ENCODE measurements at regions not wholly inside any gene's neighbourhood (a gene's known extent, or its start where the extent isn't known, plus 50 kb on each side); places are given as distances from the start of the nearest gene placed in this dataset.
"Not testable (repeated sequence)": the region's sequence is repeated elsewhere in the genome, so short reads cannot be mapped to it uniquely, and the experiment has no call there.

DNA sequence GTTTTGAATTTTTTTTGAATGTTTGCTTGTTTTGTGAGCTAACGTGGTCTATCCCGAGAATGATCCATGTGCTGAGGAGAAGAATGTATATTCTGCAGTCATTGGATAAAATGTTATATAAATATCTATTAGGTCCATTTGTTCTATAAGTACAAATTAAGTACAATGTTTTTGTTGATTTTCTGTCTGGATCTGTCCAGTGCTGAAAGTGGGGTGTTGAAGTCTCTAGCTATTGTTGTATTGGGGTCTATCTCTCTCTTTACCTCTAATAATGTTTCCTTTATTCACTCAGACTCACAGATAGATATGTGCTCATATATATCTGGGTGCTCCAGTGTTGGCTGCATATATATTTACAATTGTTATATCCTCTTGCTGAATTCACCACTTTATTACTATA is 144.8 kb upstream of the SETMAR start:
- no peak for DNase-seq

DNA sequence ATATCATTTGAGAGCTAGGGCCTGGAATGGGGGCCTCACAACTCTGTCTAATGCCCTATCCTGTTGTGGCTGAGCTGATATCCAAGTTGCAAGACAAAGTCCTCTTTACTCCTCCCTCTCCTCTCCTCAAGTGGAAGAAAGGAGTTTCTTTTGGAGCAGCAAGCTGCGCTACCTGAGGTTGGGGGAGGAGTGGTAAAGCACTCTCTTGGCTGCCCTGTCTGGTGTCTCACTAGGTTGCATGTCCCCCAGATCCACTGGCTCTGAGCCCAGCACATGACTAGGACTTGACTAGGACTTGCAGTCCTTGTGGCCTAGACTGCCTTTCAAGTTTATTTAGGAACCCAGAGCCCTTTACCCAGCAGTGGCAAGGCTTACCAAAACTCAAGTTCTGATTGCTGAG is 141.1 kb upstream of the SETMAR start:
- DNase-seq: peak; percentile 2

DNA sequence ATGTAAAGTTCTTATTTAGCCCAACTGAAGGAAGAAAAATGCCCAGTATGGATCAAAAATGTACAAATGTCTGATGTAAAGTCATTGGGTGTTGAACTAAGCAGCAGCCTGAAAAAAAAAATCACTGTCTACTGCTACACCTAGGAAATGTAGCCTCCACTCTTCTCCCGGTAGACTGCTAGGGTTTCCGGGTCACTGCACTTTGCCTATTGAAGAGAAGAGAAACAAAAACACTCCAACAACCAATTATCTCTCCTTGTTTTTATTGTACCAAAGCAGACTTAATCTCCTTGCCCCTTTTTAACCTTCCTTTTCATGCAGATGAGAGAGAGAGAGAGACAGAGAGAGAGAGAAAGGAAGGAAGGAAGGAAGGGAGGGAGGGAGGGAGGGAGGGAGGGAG is 140.2 kb upstream of the SETMAR start:
- peak; percentile 30 for DNase-seq

DNA sequence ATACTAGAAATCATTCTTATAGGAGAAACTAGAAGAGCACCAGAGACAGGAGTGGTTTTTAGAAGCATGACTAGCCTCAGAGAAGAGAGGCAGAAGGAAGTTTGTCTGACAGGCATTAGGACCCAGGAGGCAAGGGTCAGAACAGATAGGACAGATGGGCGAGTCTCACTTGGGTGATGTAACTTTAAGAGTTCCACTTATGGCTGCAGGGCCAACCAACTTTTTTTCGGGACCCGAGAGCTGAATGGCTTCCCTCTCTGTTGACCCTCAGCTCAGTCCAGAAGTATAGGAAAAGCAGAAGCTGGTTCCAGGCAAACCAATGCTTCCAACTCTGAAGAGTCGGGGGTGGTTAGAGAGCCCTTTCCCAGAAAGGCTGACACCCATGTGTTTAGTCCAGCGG is 136.6 kb upstream of the SETMAR start:
- DNase-seq: no peak

DNA sequence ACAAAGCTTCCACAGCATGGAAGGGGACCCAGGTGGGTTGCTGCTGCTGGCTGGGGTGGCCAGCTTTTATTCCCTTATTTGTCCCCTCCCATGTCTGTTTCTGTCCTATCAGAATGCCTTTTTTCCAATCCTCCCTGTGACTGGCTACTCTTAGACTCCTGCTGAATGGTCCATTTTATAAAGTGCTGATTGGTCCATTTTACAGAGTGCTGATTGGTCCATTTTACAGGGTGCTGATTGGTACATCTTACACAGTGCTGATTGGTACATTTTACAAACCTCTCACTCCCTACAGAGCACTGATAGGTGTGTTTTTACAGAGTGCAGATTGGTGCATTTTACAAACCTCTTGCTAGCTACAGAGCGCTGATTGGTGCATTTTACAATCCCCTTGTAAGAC is 135.9 kb upstream of the SETMAR start:
- not testable (repeated sequence) for DNase-seq

DNA sequence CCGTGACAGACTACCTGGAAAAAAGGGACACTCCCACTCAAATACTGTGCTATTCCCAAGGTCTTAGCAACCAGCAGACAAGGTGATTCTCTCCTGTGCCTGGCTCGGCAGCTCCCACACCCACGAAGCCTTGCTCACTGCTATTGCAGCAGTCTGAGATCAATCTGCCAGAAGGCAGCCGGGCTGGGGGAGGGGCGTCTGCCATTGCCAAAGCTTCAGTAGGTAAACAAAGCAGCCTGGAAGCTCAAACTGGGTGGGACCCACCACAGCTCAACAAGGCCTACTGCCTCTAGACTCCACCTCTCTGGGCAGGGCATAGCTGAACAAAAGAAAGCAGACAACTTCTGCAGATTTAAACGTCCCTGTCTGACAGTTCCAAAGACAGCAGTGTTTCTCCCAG is 128.4 kb upstream of the SETMAR start:
- no peak for DNase-seq

DNA sequence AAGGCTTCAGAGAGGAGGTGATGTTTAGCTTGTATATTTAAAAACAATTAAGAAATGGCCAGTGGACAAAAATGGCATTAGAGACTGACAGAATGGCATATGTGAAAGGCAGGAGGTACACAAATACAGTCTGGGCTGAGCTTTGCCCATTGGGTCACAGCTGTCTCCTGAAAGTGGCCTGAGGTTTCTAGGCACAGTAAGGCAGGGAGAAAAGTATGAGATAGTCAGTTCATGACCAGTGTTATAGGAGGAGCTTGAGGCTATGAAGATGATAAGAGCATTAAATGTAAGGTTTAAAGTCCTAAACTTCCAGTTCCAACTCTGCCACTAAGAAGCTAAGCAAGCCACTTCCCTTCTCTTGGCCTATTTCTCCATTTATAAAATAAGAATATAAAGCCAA is 111.2 kb upstream of the SETMAR start:
- DNase-seq: no peak

DNA sequence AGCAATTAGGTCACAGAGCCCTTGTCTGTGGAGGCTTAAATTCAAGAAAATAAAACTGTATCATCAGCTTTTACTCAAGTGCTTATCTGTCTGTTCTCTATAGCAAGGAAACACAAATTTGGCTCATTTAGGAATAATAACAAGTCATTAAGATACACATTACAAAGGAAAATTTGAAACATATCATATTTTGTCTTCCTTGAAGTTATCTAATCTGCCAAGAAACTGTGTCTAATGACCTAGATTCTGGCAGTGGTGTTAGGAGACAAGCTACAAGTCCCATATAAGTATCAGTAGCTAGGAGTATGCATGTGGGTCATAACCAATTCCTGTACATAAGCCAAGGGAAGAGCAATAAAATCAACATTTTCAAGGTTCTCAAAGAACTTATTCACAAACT is 108.2 kb upstream of the SETMAR start:
- no peak for DNase-seq

DNA sequence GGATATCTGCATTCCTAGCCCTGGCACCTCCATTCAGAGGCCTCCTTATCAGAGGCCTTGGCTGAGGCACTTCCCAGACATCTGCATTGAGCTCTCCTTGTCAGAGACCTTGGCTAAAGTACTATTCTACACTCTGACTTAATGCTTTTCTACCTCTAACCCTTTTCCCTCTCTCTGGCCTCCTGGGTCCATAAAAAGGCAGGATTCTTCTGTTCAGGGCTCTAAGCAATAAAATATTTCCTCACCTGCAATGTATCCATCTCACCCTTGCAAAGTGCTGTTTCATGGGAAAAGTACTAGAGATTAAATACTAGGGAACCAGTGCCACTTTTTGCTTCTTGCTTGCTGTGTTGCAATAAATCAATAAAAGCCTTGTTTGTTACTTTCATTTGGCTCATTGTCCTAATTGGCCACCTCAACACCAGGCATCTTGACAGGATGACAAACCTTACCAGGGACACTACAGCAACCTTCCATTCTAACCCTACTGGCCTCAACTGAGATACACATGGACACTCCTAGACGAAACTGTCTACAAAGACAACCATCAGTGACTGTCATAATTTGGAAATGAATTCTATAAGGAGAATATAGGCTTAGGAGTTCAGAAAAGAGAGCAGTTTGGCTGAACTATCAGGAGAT is 106.5 kb upstream of the SETMAR start:
- DNase-seq: no peak

DNA sequence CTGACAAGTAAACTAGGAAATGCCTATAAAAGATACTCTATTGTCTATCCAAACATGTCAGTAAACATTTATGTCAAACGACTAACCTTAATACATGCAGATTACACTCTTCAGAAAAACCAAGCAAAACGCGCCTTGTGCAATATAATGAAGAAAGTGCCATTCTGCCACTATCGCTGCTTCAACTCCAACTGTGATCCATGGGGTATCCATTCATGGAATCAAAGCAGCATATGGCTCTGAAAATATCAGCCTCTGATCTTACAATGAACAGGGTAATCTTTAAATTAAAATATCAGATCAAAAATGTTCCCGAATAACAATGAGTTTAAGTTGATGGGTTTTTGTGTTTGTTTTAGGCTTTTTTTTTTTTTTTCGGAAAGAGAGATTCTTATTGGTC is 105.5 kb upstream of the SETMAR start:
- no peak for DNase-seq

DNA sequence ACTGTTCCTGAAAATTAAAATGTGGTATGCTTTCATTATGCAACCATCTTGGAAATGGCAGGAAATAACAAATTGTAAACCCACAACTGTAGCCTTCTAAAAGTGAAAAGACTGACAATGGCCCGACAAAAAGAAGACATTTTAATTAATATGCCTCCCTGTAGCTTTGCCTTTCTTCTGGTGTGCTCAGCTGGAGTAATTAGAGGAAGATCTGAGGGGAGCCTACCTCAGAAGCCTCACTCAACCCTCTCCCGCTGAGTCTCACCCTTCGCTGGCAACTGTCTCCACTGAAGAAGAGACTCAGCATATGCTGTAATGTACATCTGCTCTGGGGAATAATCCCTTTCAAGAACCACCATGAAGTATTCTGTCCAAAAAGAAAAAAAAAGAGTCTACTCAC is 104.7 kb upstream of the SETMAR start:
- peak; percentile 67 for DNase-seq

DNA sequence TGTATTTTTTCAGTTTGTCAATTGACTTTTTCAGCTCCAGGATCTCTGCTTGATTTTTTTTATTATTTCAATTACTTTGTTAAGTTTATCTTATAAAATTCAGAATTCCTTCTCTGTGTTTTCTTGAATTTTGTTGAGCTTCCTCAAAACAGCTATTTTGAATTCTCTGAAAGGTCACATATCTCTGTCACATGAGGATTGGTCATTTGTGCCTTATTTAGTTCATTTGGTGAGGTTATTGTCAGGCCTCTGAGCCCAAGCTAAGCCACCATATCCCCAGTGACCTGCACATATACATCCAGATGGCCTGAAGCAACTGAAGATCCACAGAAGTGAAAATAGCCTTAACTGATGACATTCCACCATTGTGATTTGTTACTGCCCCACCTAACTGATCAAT is 98.4 kb upstream of the SETMAR start:
- DNase-seq: not testable (repeated sequence)

DNA sequence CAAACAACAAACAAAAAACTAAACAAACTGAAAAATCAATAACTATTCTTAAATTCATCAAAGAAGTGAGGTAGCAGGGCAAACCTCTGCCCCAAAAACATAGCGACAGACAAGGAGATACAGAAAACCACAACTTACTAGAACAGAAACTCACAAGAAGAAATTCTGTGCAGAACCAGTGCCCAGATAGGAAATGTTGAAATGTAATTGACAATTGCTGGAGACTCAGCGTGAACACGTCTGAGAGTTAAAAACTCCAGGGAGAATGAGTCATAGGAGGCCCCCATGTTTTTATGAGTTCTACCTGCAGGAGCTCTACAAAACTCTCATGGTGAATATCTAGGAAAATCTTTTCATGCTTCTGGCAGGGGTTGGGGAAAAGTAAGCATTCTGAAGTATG is 95.5 kb upstream of the SETMAR start:
- no peak for DNase-seq

DNA sequence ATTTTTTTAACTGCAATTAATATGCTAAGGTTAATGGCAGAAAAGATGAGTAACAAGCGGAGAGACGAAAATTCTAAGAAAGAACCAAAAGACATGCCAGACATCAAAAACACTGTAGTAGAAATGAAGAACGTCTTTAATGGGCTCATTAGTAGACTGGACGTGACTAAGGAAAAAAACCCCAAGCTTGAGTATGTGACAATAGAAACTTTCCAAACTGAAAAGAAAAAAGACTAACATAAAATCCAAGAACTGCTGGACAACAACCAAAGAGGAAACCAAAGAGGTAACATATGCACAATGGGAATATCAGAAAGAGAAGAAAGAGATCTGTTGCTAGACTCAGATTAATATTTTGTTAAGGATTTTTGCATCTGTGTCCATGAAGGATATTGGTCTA is 94.6 kb upstream of the SETMAR start:
- DNase-seq: no peak

DNA sequence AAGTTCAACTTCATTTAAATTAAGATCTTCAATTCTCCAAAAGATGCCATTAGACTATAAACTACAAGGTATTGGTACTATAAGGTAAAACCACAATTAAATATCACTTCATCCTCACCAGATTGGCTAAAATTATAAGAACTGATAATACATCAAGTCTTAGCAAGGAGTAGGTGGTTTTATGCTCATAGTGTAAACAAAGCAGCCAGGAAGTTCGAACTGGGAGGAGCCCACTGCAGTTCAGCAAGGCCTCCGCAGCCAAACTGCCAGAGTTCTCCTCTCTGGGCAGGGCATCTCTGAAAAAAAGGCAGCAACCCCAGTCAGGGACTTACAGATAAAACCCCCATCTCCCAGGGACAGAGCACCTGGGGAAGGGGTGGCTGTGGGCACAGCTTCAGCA is 91.6 kb upstream of the SETMAR start:
- no peak for DNase-seq

DNA sequence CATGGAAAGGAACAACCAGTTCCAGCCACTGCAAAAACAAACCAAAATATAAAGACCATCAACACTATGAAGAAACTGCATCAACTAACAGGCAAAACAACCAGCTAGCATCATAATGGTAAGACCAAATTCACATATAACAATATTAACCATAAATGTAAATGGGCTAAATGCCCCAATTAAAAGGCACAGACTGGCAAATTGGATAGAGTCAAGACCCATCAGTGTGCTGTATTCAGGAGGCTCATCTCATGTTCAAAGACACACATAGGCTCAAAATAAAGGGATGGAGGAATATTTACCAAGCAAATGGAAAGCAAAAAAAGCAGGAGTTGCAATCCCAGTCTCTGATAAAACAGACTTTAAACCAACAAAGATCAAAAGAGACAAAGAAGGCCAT is 89.7 kb upstream of the SETMAR start:
- DNase-seq: not testable (repeated sequence)

DNA sequence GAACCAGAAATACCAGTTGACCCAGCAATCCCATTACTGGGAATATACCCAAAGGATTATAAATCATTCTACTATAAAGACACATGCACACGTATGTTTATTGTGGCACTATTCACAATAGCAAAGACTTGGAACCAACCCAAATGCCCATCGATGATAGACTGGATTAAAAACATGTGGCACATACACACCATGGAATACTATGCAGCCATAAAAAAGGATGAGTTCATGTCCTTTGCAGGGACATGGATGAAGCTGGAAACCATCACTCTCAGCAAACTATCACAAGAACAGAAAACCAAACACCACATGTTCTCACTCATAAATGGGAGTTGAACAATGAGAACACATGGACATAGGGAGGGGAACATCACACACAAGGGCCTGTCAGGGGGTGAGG is 86.2 kb upstream of the SETMAR start:
- not testable (repeated sequence) for DNase-seq

DNA sequence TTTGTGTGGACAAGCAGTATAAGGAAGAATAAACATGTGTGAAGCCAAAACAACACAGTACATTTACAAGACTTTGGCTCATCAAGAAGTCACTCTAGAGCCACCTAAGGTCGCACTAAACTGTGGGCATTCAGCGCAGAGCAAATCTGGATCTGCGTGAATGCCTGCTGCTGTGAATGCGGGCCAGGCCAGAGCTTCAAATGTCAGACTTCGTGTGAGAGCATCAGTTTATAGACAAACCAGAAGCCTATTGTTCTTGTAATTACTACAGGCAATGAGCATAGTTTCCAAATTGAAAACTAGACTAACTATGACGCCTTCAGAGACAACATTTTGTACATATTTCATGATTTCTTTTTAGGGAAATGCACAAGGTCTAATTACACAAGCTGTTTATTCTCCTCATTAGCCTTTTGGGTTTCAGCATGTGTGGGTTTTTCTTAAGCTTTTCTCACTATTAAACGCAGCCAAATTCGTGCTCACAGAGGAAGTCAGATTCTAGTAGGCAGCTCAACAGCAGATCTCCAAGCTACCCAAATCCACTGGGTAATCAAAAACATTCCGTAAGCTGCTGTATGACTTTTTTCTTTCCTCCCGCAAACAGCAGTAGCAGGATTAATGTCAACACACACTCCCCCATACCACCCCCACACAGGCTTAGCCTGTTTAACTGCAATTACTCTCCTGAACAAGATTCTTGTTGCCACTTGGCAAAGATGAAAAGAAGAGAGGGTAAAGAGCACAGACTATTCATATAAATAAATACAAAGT is 84.5 kb upstream of the SETMAR start:
- DNase-seq: peak; percentile 21

DNA sequence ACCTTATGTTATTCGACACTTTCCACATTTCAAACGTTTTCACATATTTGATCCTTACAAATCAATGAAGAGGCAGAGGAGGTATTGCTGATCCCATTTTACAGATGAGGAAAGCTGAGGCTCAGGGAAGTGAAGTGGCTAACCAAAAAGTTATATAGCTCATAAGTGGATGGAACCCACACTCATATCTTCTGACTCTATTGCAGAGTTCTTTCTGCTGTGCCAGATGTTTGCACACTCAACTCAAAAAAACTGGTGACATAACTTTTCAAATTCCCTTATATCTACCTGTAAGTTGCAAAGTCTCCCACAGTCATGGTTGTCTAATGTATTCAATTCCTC is 84.0 kb upstream of the SETMAR start:
- DNase-seq: no peak

DNA sequence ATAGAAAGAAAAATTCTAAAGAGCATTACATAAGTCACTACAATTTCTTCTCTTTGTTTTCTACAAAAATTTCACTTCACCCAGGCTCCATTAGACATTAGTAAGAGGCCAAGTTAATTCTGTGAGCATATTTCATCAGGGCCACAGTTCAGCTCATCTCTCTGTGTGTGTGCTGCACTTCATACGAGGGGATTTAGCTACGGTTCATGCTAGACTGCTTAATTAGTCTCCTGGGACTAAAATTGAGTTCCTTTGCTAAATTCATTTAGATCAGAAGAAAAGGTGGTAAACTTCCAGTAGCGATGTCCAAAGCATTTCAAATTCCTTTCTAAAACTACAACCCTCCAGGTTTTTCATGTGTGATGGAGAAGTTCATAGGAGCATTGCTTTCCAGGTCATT is 83.1 kb upstream of the SETMAR start:
- peak; percentile 21 for DNase-seq

DNA sequence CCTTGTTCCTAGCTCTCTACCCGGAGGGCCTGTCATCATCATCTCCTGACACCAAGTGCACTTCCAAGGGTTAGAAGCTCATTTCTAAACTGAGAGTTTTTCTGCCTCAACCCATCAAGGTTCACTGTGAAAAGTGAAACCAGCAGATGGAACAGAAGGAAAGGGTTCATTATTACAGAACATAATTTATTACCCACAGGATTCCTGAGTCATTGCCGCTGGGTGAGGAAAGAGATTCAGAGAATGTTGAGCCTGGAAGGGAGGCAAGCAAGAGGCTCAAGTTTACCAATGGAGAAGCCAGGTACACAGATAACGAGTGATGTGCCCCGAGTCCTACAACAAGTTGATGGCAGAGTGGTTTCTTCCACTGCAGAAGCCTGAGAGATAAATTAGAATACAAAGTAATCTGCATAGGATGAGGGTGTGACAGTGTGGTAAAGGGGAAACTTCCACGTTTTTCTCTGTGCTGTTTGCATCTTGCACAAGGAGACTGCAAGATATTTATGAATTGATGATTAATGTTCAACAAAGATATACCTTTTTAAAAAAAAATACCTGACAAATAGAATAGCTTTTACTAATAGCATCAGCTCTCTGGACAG is 80.5 kb upstream of the SETMAR start:
- DNase-seq: no peak

DNA sequence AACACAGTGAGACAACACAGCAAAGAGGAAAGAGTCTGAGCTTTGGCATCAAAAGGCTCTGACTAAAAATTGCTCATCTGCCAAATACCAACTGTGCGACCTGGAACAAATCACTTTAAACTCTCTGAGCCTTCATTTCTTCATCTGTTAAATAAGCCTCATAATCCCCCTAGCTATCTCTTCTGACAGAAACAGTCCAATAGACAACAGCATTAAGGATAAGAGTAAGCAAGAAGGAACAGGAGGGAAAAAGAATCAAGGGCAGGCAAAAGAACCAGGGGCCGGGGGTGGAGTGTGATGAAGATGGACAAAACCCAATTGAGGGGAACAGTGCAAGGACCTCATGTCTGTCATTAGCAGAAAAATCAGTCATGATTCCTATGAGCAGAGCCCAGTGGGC is 79.4 kb upstream of the SETMAR start:
- no peak for DNase-seq

DNA sequence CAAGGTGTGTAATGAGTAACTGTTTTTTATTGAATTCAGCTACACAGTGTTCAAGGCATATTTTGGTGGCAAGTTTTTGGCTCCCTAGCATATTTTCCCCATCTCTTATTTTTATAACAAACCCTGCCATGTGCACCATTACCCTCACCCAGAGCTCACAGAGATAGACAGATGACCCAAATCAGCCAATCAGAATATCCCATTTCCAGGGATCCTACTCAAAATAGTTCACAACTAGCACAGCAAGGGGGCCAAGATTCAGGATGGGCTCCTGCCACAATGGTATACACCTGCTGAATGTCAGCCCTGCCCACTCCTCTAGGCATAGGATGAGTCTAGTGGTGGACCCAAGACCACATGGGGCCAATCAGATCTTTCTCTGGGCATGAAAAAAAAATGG is 78.8 kb upstream of the SETMAR start:
- no peak for DNase-seq

DNA sequence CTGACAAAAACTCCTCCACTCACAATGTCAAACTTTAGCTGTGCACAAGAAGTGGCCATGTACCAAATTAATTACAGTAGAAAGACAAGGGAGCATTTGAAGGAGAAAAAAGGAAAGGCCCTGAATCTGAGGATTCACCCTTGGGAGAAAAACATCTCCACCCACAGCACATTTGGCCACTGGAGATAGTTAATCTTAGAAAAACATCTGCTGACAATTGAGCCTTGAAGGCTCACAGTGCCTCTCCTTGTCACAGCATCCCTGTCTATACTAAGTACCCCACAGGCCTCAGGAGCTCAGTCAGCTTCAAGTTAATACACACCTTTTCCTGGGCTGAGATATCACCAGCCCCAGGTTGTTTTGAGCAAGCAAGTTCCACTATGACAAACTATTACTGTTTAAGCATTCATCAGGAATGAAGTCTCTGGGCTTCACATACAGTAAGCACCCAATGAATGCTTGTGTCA is 78.1 kb upstream of the SETMAR start:
- no peak for DNase-seq

DNA sequence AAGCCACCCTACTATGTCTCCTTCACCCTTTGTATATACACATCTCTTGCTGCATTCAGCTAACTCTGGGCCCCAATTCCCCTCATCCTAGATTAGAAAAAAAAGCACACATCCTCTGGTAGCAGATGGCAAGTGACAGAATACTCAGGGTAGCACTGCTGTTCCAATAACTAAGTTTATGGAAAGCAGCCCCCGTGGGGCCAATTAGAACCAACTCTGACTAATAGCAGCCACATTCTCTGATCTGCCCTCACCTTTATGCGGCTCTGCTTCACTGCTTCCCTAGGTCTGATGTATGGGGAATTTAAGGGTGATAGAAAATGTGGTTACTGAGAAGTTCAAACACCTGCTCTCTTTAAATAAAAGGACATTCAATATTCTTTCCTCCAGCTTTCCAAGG is 74.9 kb upstream of the SETMAR start:
- DNase-seq: no peak
